OCI-LY7 (cell line): ENCODE measurements at regions not wholly inside any gene's neighbourhood (a gene's known extent, or its start where the extent isn't known, plus 50 kb on each side); places are given as distances from the start of the nearest gene placed in this dataset.

Experiments used
- BruUV-seq: library from RNA; stranded (reverse); fragments of 400-500 nt; replicated peaks from 2 replicates; lab custom pipeline; 2021; lab: Mats Ljungman, UMichigan
- CTCF ChIA-PET: fragments of 300-600 bp; sonication (Branson Sonifier 250); formaldehyde crosslinking; loops from one replicate; lab custom pipeline; 2022; ENCODE audit warnings: antibody characterized with exemption; ENCODE audit not compliant: unreplicated experiment; lab: Charles Lee
- POLR2A ChIA-PET: fragments of 300-600 bp; sonication (Branson Sonifier 250); formaldehyde crosslinking; loops from one replicate; lab custom pipeline; 2022; ENCODE audit warnings: antibody characterized with exemption; lab: Charles Lee
- DNase-seq: peaks from one replicate; pipeline ENCODE4 v3.0.0-alpha.2; 2015; ENCODE audit warnings: low spot score
- H2AFZ ChIP-seq: fragments of 200-600 bp; sonication (generic), shearing (Covaris generic); 2 replicates; pipeline ENCODE4 v1.6.1; 2014; ENCODE audit warnings: mild to moderate bottlenecking, antibody characterized with exemption, low read length, moderate library complexity
- H3K27ac ChIP-seq: fragments of 200-600 bp; sonication (generic); 2 replicates; pipeline ENCODE4 v1.5.1; 2014; ENCODE audit warnings: mixed run types, low read depth, mild to moderate bottlenecking, moderate library complexity, low read length, inconsistent platforms; ENCODE audit not compliant: poor library complexity, severe bottlenecking
- H3K36me3 ChIP-seq: fragments of 200-600 bp; sonication (generic); 2 replicates; pipeline ENCODE4 v1.6.1; 2014; ENCODE audit warnings: mild to moderate bottlenecking, antibody characterized with exemption, low read length, moderate library complexity, mixed read lengths; ENCODE audit not compliant: insufficient read depth
- H3K4me1 ChIP-seq: fragments of 200-600 bp; sonication (generic); 2 replicates; pipeline ENCODE4 v1.5.1; 2014; ENCODE audit warnings: mild to moderate bottlenecking, low read length; ENCODE audit not compliant: insufficient read depth, poor library complexity, severe bottlenecking
- H3K4me2 ChIP-seq: fragments of 200-600 bp; sonication (generic); 2 replicates; pipeline ENCODE4 v1.6.1; 2014; ENCODE audit warnings: mild to moderate bottlenecking, low read length
- H3K4me3 ChIP-seq: fragments of 200-600 bp; sonication (generic); 2 replicates; pipeline ENCODE4 v1.5.1; 2014; ENCODE audit warnings: mild to moderate bottlenecking, low read depth, low read length; ENCODE audit not compliant: poor library complexity, severe bottlenecking
- H3K79me2 ChIP-seq: fragments of 200-600 bp; sonication (generic); 2 replicates; pipeline ENCODE4 v1.6.1; 2016; ENCODE audit warnings: low read depth, mild to moderate bottlenecking, low read length, moderate library complexity, mixed read lengths; ENCODE audit not compliant: insufficient read depth
- H3K9me2 ChIP-seq: fragments of 200-600 bp; sonication (generic); 2 replicates; pipeline ENCODE4 v1.6.1; 2016; ENCODE audit warnings: mild to moderate bottlenecking, low read length, mixed read lengths; ENCODE audit not compliant: insufficient read depth
- H3K9me3 ChIP-seq: fragments of 200-600 bp; sonication (generic); 2 replicates; pipeline ENCODE4 v1.6.1; 2014; ENCODE audit warnings: mild to moderate bottlenecking, mixed run types, low read length, mixed read lengths
- H4K20me1 ChIP-seq: fragments of 200-600 bp; sonication (generic); 2 replicates; pipeline ENCODE4 v1.6.1; 2014; ENCODE audit warnings: mild to moderate bottlenecking, antibody characterized with exemption, low read length, moderate library complexity, mixed read lengths; ENCODE audit not compliant: insufficient read depth
- EZH2phosphoT487 ChIP-seq: fragments of 200-600 bp; sonication (generic); IDR thresholded peaks from 2 replicates; pipeline ENCODE4 v1.6.1; 2018; ENCODE audit warnings: low read depth, borderline replicate concordance, mild to moderate bottlenecking, mixed run types, antibody characterized with exemption, low read length, moderate library complexity, mixed read lengths
- intact Hi-C: fragments of 100-400 bp; cut with micrococcal nuclease; formaldehyde crosslinking; loops from one replicate; pipeline ENCODE4 v1.10.0; 2022; ENCODE audit not compliant: unreplicated experiment
- TF ChIP-seq, protein P1 (sequence below): fragments of 200-600 bp; sonication (generic); conservative IDR thresholded peaks from 2 replicates; pipeline ENCODE4 v1.5.1; 2014; ENCODE audit warnings: mild to moderate bottlenecking, antibody characterized with exemption, low read length, moderate library complexity, mixed read lengths

DNA sequence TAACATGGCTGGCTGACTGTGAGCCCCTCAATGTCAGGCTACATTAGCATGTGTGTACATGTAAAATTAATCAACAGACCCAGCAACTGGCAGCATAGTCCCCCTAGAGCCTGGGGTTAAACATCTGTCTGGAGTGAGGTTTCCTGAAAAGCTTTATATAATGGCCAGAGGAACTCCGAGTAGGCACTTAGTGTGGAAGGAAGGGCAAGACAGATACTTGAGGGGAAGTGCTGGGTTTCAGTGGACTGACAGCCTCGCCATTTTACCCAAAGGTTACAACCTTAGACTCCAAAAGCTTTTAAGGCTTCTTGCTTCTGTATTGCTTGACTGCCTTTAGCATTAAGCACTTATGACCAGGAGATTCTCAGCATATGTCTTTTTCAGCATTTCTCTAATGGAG is 430.8 kb downstream of the FLRT2 start:
- Histone ChIP-seq H3K4me1 (no peaks in the 10 kb centered on the region), H3K4me3 (no peak overlapping the region), H3K36me3 (no peaks in the 10 kb centered on the region), H3K79me2 (no peaks in the 10 kb centered on the region), H3K27ac (no peak overlapping the region), H2AFZ (no peak overlapping the region), H4K20me1 (no peaks in the 10 kb centered on the region), H3K9me2 (no peaks in the 10 kb centered on the region), H3K9me3 (no peaks in the 10 kb centered on the region), H3K4me2 (no peak overlapping the region)
- intact Hi-C loops: no loop called here
- TF ChIP-seq EZH2phosphoT487: no peak
- TF ChIP-seq, protein P1, sequence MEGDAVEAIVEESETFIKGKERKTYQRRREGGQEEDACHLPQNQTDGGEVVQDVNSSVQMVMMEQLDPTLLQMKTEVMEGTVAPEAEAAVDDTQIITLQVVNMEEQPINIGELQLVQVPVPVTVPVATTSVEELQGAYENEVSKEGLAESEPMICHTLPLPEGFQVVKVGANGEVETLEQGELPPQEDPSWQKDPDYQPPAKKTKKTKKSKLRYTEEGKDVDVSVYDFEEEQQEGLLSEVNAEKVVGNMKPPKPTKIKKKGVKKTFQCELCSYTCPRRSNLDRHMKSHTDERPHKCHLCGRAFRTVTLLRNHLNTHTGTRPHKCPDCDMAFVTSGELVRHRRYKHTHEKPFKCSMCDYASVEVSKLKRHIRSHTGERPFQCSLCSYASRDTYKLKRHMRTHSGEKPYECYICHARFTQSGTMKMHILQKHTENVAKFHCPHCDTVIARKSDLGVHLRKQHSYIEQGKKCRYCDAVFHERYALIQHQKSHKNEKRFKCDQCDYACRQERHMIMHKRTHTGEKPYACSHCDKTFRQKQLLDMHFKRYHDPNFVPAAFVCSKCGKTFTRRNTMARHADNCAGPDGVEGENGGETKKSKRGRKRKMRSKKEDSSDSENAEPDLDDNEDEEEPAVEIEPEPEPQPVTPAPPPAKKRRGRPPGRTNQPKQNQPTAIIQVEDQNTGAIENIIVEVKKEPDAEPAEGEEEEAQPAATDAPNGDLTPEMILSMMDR: no peak
- DNase-seq: no peak
- no TSS peak for BruUV-seq
- CTCF ChIA-PET: no interaction called here
- POLR2A ChIA-PET: no interaction called here

DNA sequence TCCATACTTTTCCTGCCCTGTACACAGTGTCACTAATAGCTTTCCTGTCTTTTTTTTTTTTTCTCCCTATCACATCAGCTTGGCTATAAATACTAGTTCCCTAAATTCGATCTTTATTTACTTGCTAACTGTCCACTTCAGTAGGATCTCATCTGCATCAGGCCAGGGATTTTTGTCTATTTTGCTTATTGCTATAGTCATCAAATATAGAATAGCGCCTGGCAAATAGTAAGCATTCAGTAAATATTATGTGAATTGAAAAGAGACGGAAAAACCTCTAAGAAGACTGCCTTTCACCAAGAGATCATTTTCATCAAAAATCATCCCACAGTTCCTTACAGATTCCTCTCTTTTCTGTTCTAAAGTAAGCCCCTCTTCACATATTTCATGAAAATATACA is 429.1 kb downstream of the FLRT2 start:
- H3K27ac ChIP-seq: no peak overlapping the region
- DNase-seq: no peak
- no peak overlapping the region for H3K4me2 ChIP-seq
- no peaks in the 10 kb centered on the region for H3K79me2 ChIP-seq
- no TSS peak for BruUV-seq
- no peaks in the 10 kb centered on the region for H3K4me1 ChIP-seq
- no peak overlapping the region for H2AFZ ChIP-seq
- ChIA-PET CTCF (no interaction called here), POLR2A (interaction anchor here (0.7 kb wide), 1 partner anchor 10 kb away, joined by 3 read pairs; no protein-coding TSS in a partner anchor)
- no peak overlapping the region for H3K4me3 ChIP-seq
- TF ChIP-seq, protein P1: no peak
- no peak for TF ChIP-seq EZH2phosphoT487
- H3K9me3 ChIP-seq: no peaks in the 10 kb centered on the region
- intact Hi-C loops: no loop called here
- no peaks in the 10 kb centered on the region for H3K9me2 ChIP-seq
- H4K20me1 ChIP-seq: no peaks in the 10 kb centered on the region
- no peaks in the 10 kb centered on the region for H3K36me3 ChIP-seq

DNA sequence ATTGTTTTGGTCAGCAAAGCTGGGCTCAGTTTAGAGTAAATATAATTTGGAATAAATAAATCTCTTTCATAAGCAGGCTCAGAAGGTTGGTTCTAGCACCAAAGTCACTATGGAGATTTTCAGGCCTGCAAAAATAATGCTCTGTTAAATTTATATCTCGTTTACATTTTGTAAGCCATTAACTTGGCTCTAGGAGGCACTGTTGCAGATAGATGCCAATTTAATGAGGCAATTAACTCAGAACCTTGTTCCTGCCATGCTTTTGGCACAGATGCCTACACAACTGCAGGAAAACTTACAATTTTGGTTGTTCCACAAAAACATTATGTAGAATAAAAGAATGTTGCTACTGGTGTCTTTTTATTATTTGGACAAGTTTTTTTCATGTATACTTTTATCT is 428.1 kb downstream of the FLRT2 start:
- BruUV-seq: no TSS peak
- Histone ChIP-seq H3K4me3 (no peak overlapping the region), H3K9me3 (no peaks in the 10 kb centered on the region), H3K9me2 (no peaks in the 10 kb centered on the region), H3K27ac (no peak overlapping the region), H2AFZ (no peak overlapping the region), H3K79me2 (no peaks in the 10 kb centered on the region), H4K20me1 (no peaks in the 10 kb centered on the region), H3K4me1 (no peaks in the 10 kb centered on the region), H3K4me2 (no peak overlapping the region), H3K36me3 (no peaks in the 10 kb centered on the region)
- DNase-seq: no peak
- ChIA-PET POLR2A (no interaction called here), CTCF (no interaction called here)
- TF ChIP-seq, protein P1: peak; percentile 37; the same call in 1 of the 2 replicates
- TF ChIP-seq EZH2phosphoT487: no peak
- intact Hi-C loops: no loop called here
